DOHH2 (cell line): ENCODE measurements at regions not wholly inside any gene's neighbourhood (a gene's known extent, or its start where the extent isn't known, plus 50 kb on each side); places are given as distances from the start of the nearest gene placed in this dataset.

Experiments used
- CTCF ChIP-seq: fragments of 200-600 bp; sonication (generic); IDR thresholded peaks from one replicate; pipeline ENCODE4 v1.5.1; 2014; ENCODE audit warnings: antibody characterized with exemption, mild to moderate bottlenecking, low read depth, low read length; ENCODE audit not compliant: poor library complexity, severe bottlenecking
- EZH2phosphoT487 ChIP-seq: fragments of 200-600 bp; sonication (generic); IDR thresholded peaks from 2 replicates; pipeline ENCODE4 v1.6.1; 2017; ENCODE audit warnings: borderline replicate concordance, mild to moderate bottlenecking, antibody characterized with exemption, low read length, moderate library complexity, mixed read lengths

GRCh38 chr5:3382782-3383181 lies 212.8 kb upstream of the IRX1 start:
- no peak for TF ChIP-seq CTCF
- TF ChIP-seq EZH2phosphoT487 = no peak
